HFF-Myc (cell line): ENCODE measurements at regions not wholly inside any gene's neighbourhood (a gene's known extent, or its start where the extent isn't known, plus 50 kb on each side); places are given as distances from the start of the nearest gene placed in this dataset.

Experiments
- DNase-seq: peaks from one replicate; pipeline ENCODE4 v3.0.0-alpha.2; 2011; ENCODE audit warnings: low read depth; ENCODE audit errors: extremely low read depth
- H3K4me3 ChIP-seq: replicated peaks from 2 replicates; pipeline ENCODE4 v1.5.1; 2011; ENCODE audit warnings: low read depth, mild to moderate bottlenecking, control low read depth, low read length
- TF ChIP-seq, protein P1 (sequence below): IDR thresholded peaks from 2 replicates; pipeline ENCODE4 v1.5.1; 2012; ENCODE audit warnings: mild to moderate bottlenecking, low read depth, low read length, control low read depth; ENCODE audit errors: missing control alignments

DNA sequence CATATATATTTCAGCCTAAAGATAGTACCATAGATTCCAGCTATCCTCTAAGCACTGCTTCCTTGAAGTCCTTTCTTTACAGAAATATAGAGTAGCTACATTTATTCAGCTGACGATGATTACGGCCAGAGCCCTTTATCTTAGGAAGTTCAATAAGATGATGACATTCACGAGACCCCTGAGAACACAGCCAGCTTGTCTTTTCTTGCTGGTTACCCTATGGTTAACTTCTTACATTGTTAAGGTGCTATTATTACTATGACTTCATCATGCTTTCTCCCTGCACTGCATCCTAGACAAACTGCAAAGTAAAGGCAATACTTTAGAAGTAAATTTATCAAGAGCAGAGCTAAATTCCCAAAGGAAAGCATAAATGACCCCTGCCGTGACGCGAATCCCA lies 214.4 kb upstream of the LRFN5 start:
- TF ChIP-seq, protein P1, sequence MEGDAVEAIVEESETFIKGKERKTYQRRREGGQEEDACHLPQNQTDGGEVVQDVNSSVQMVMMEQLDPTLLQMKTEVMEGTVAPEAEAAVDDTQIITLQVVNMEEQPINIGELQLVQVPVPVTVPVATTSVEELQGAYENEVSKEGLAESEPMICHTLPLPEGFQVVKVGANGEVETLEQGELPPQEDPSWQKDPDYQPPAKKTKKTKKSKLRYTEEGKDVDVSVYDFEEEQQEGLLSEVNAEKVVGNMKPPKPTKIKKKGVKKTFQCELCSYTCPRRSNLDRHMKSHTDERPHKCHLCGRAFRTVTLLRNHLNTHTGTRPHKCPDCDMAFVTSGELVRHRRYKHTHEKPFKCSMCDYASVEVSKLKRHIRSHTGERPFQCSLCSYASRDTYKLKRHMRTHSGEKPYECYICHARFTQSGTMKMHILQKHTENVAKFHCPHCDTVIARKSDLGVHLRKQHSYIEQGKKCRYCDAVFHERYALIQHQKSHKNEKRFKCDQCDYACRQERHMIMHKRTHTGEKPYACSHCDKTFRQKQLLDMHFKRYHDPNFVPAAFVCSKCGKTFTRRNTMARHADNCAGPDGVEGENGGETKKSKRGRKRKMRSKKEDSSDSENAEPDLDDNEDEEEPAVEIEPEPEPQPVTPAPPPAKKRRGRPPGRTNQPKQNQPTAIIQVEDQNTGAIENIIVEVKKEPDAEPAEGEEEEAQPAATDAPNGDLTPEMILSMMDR, result no peak
- no peak for DNase-seq
- H3K4me3 ChIP-seq, result no peak overlapping the region

DNA sequence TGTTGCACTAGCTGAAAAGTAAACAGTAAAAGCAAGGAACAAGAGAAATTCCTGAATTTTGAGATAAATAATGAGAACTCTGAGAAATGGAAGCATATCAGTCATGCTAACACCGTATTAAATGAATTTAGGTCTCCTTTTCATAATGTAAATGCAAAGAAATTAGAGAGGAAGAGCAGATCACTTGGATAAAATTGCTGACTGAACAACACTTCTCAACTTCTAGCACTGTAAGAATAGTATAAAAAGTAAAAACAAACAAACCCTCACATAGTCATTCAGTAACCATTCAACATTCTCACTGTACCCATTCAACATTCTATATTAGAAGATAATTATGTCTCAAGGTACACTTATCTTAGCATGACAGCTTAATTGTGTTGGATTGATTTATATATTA lies 217.3 kb upstream of the LRFN5 start:
- TF ChIP-seq, protein P1, result no peak
- H3K4me3 ChIP-seq, result no peak overlapping the region
- no peak for DNase-seq

DNA sequence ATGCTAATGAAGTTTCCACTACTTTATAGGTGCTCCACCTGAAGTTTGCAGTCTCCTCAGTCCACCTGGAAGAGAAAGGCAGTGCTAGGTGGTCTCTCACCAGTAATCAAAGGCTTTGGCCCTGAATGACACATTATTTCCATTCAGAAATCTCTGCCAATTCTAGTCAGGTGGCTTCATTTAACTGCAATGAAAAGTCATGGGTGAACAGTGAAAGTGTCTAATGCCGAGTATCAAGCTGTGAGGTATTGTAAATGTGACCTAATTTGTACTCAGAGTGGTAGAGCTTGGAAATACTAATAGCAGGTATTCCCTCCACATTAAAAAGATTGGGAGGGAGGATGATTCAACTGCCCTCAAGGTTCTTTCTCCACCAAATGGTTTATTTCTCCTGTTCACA lies 220.9 kb upstream of the LRFN5 start:
- H3K4me3 ChIP-seq, result no peak overlapping the region
- no peak for DNase-seq
- TF ChIP-seq, protein P1, result no peak

DNA sequence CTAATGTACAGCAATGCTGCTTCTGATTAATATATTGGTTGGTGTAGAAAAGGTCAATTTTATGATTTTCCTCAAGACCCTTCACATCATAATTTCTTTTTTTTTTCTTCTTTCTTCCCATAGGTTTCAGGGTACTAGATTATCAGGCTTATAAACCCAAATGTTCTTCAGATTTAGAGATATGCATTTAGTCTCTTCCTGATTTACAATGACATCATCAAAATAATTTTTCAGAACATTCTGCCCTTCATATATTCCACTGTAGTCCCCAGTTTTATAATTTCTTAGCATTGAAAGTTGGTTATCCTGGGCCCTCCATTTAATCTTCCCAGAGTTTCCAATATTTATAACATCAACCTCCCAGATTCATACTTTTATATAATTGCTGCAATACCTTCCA lies 226.7 kb upstream of the LRFN5 start:
- DNase-seq, result no peak
- no peak overlapping the region for H3K4me3 ChIP-seq

GRCh38 chr14:41378526-41378925 lies 228.2 kb upstream of the LRFN5 start:
- H3K4me3 ChIP-seq, result no peak overlapping the region
- TF ChIP-seq, protein P1, result no peak
- no peak for DNase-seq

More for the DNA sequence above, 226.7 kb upstream of the LRFN5 start:
- TF ChIP-seq, protein P1, result no peak

- no peak for DNase-seq
- H3K4me3 ChIP-seq, result no peak overlapping the region
- TF ChIP-seq, protein P1, result no peak
Observed at GRCh38 chr14:41377932-41378331, 228.7 kb upstream of the LRFN5 start.

- DNase-seq, result no peak
- TF ChIP-seq, protein P1, result no peak
- H3K4me3 ChIP-seq, result no peak overlapping the region
Observed at GRCh38 chr14:41374092-41374491, 232.6 kb upstream of the LRFN5 start.
